HepG2 (cell line): ENCODE measurements at regions not wholly inside any gene's neighbourhood (a gene's known extent, or its start where the extent isn't known, plus 50 kb on each side); places are given as distances from the start of the nearest gene placed in this dataset.
"Not testable (repeated sequence)": the region's sequence is repeated elsewhere in the genome, so short reads cannot be mapped to it uniquely, and the experiment has no call there.

Experiments
- ATF2 ChIP-seq: sonication (generic); formaldehyde crosslinking; IDR thresholded peaks from 2 replicates; pipeline ENCODE4 v1.4.0; 2020; ENCODE audit warnings: missing genetic modification reagents
- CTCF ChIP-seq: sonication (generic); formaldehyde crosslinking; IDR thresholded peaks from 2 replicates; pipeline ENCODE4 v1.5.0; 2020; ENCODE audit warnings: mild to moderate bottlenecking, missing genetic modification reagents, moderate library complexity
- MAFK ChIP-seq, 2 experiments: IDR thresholded peaks in 1 of 2; conservative IDR thresholded peaks in 1 of 2; 2 replicates each; pipeline ENCODE4 v1.6.1; 2011; ENCODE audit warnings: improper control_type of control experiment in 2 of 2, low read length in 2 of 2
- NFE2L2 ChIP-seq: fragments of 150-350 bp; IDR thresholded peaks from 2 replicates; pipeline ENCODE4 v1.6.1; 2014; ENCODE audit warnings: low read length
- RFX1 ChIP-seq: fragments of 450-650 bp; IDR thresholded peaks from 2 replicates; pipeline ENCODE4 v1.6.1; 2017
- UBTF ChIP-seq: sonication (generic); formaldehyde crosslinking; IDR thresholded peaks from 2 replicates; pipeline ENCODE4 v1.4.0; 2020; ENCODE audit warnings: mild to moderate bottlenecking, missing genetic modification reagents
- ZNF501 ChIP-seq: sonication (generic); formaldehyde crosslinking; IDR thresholded peaks from 2 replicates; pipeline ENCODE4 v1.5.1; 2020; ENCODE audit warnings: mild to moderate bottlenecking, moderate library complexity, missing genetic modification reagents

- TF ChIP-seq ZNF501 (CRISPR knock-in tag); RFX1; CTCF; NFE2L2; ATF2 (CRISPR knock-in tag); MAFK (conservative IDR thresholded peaks at IDR 0.05 in 1 of 2, IDR thresholded peaks at IDR 0.05 in 1 of 2; ENCODE audit: low read length in 2 of 2); UBTF: not testable (repeated sequence)
These were observed 97.2 kb downstream of the RMI1 start for GRCh38 chr9:84077816-84078215.
